DND-41 (cell line): ENCODE measurements at regions not wholly inside any gene's neighbourhood (a gene's known extent, or its start where the extent isn't known, plus 50 kb on each side); places are given as distances from the start of the nearest gene placed in this dataset.

Experiments used
- ATAC-seq: fragments of 200-7000 bp; cut with Tn5 transposase; 3 replicates; pipeline ENCODE4 v1.9.1; 2021; ENCODE audit warnings: low read depth; ENCODE audit not compliant: insufficient read depth
- DNase-seq: peaks from one replicate; pipeline ENCODE4 v3.0.0-alpha.2; 2020
- H2AFZ ChIP-seq: 2 replicates; pipeline ENCODE4 v1.6.0; 2012; ENCODE audit warnings: low read depth, low read length
- H3K27ac ChIP-seq: 2 replicates; pipeline ENCODE4 v1.5.1; 2012; ENCODE audit warnings: low read length, inconsistent platforms
- H3K27me3 ChIP-seq: fragments of 200-600 bp; sonication (generic); 2 replicates; pipeline ENCODE4 v1.6.0; 2012; ENCODE audit warnings: low read length, mild to moderate bottlenecking, inconsistent platforms; ENCODE audit not compliant: insufficient read depth, poor library complexity
- H3K36me3 ChIP-seq: 2 replicates; pipeline ENCODE4 v1.5.1; 2012; ENCODE audit warnings: low read length, inconsistent platforms; ENCODE audit not compliant: insufficient read depth
- H3K4me1 ChIP-seq: 2 replicates; pipeline ENCODE4 v1.5.1; 2012; ENCODE audit warnings: mild to moderate bottlenecking, low read length; ENCODE audit not compliant: insufficient read depth
- H3K4me2 ChIP-seq: 2 replicates; pipeline ENCODE4 v1.6.0; 2012; ENCODE audit warnings: mild to moderate bottlenecking, moderate library complexity, low read length, inconsistent platforms; ENCODE audit not compliant: insufficient read depth
- H3K4me3 ChIP-seq, 2 experiments: fragments of 200-600 bp in 1 of 2; shearing (Covaris generic) in 1 of 2; 2 replicates each; pipeline ENCODE4 v1.5.1; 2012 to 2016; ENCODE audit warnings: inconsistent platforms in 2 of 2, low read length in 2 of 2, mild to moderate bottlenecking in 2 of 2, low read depth in 1 of 2, moderate library complexity in 1 of 2
- H3K79me2 ChIP-seq: 2 replicates; pipeline ENCODE4 v1.6.0; 2012; ENCODE audit warnings: low read length, inconsistent platforms; ENCODE audit not compliant: insufficient read depth
- H3K9ac ChIP-seq: 2 replicates; pipeline ENCODE4 v1.6.0; 2012; ENCODE audit warnings: low read depth, mild to moderate bottlenecking, inconsistent platforms, low read length, moderate library complexity
- H3K9me3 ChIP-seq: 2 replicates; pipeline ENCODE4 v1.5.1; 2012; ENCODE audit warnings: low read length, moderate library complexity, mild to moderate bottlenecking, inconsistent platforms; ENCODE audit not compliant: insufficient read depth, severe bottlenecking
- H4K20me1 ChIP-seq: 2 replicates; pipeline ENCODE4 v1.6.0; 2012; ENCODE audit warnings: low read length; ENCODE audit not compliant: insufficient read depth
- CTCF ChIP-seq: IDR thresholded peaks from 2 replicates; pipeline ENCODE4 v1.5.1; 2012; ENCODE audit warnings: borderline replicate concordance, low read length, moderate library complexity, mild to moderate bottlenecking; ENCODE audit not compliant: poor library complexity, severe bottlenecking; ENCODE audit errors: extremely low read depth
- EZH2 ChIP-seq: IDR thresholded peaks from 3 replicates; pipeline ENCODE4 v1.6.1; 2012; ENCODE audit warnings: borderline replicate concordance, low read depth, mild to moderate bottlenecking, moderate library complexity, low read length, inconsistent platforms; ENCODE audit not compliant: severe bottlenecking

- H3K9ac ChIP-seq, result no peak overlapping the region
- no peaks in the 10 kb centered on the region for H3K36me3 ChIP-seq
- H4K20me1 ChIP-seq, result no peaks in the 10 kb centered on the region
- DNase-seq (no peak), ATAC-seq (no peak)
- no peak overlapping the region for H3K27ac ChIP-seq
- H2AFZ ChIP-seq, result no peak overlapping the region
- no peaks in the 10 kb centered on the region for H3K4me1 ChIP-seq
- no peaks in the 10 kb centered on the region for H3K9me3 ChIP-seq
- no peak overlapping the region for H3K4me2 ChIP-seq
- no peaks in the 10 kb centered on the region for H3K79me2 ChIP-seq
- TF ChIP-seq EZH2 (no peak), CTCF (no peak)
- H3K4me3 ChIP-seq, result no peak overlapping the region
- H3K27me3 ChIP-seq, result no peaks in the 10 kb centered on the region
Observed at GRCh38 chr15:26358708-26359107, 414.2 kb downstream of the GABRB3 start.

GRCh38 chr15:26357653-26358052 is 415.2 kb downstream of the GABRB3 start:
- no peaks in the 10 kb centered on the region for H3K27me3 ChIP-seq
- ATAC-seq (no peak), DNase-seq (no peak)
- no peaks in the 10 kb centered on the region for H3K36me3 ChIP-seq
- H3K27ac ChIP-seq, result no peak overlapping the region
- no peaks in the 10 kb centered on the region for H4K20me1 ChIP-seq
- no peaks in the 10 kb centered on the region for H3K9me3 ChIP-seq
- no peak overlapping the region for H3K4me3 ChIP-seq
- no peak for TF ChIP-seq CTCF
- TF ChIP-seq EZH2, result no peak
- H3K4me1 ChIP-seq, result no peaks in the 10 kb centered on the region
- H2AFZ ChIP-seq, result no peak overlapping the region
- H3K79me2 ChIP-seq, result no peaks in the 10 kb centered on the region
- H3K9ac ChIP-seq, result no peak overlapping the region
- H3K4me2 ChIP-seq, result no peak overlapping the region

- H3K36me3 ChIP-seq, result no peaks in the 10 kb centered on the region
- no peak overlapping the region for H3K27ac ChIP-seq
- no peak overlapping the region for H3K4me3 ChIP-seq
- H3K79me2 ChIP-seq, result no peaks in the 10 kb centered on the region
- no peak overlapping the region for H3K4me2 ChIP-seq
- no peaks in the 10 kb centered on the region for H4K20me1 ChIP-seq
- H3K4me1 ChIP-seq, result no peaks in the 10 kb centered on the region
- no peak overlapping the region for H2AFZ ChIP-seq
- H3K27me3 ChIP-seq, result no peaks in the 10 kb centered on the region
- no peaks in the 10 kb centered on the region for H3K9me3 ChIP-seq
- ATAC-seq (no peak), DNase-seq (no peak)
- TF ChIP-seq CTCF, result no peak
- no peak for TF ChIP-seq EZH2
- H3K9ac ChIP-seq, result no peak overlapping the region
Observed at GRCh38 chr15:26355472-26356074, 417.3 kb downstream of the GABRB3 start.
